Activated naive CD4-positive, alpha-beta T cell treated with anti-CD3 and anti-CD28 coated beads, Interleukin-2, amount 10 ng/mL, durations not matched to agents 7 days and 5 days (primary cell): ENCODE measurements at regions not wholly inside any gene's neighbourhood (a gene's known extent, or its start where the extent isn't known, plus 50 kb on each side); places are given as distances from the start of the nearest gene placed in this dataset.
"Not testable (repeated sequence)": the region's sequence is repeated elsewhere in the genome, so short reads cannot be mapped to it uniquely, and the experiment has no call there.

Source experiments
- CTCF ChIA-PET: fragments of 350-600 bp; sonication (Branson Sonifier 250); formaldehyde crosslinking; loops from one replicate; lab custom pipeline; 2021; ENCODE audit warnings: antibody characterized with exemption; lab: Charles Lee
- DNase-seq: peaks from one replicate; pipeline ENCODE4 v3.0.0-alpha.2; 2020
- H3K27ac Mint-ChIP-seq: one replicate; pipeline ENCODE4 v1.8.0; 2021; ENCODE audit warnings: mild to moderate bottlenecking, moderate library complexity, mixed read lengths
- H3K27me3 Mint-ChIP-seq: one replicate; pipeline ENCODE4 v1.8.0; 2021; ENCODE audit warnings: mild to moderate bottlenecking, mixed read lengths
- H3K36me3 Mint-ChIP-seq: one replicate; pipeline ENCODE4 v1.8.0; 2021; ENCODE audit warnings: mixed read lengths
- H3K4me1 Mint-ChIP-seq: one replicate; pipeline ENCODE4 v1.8.0; 2021; ENCODE audit warnings: mixed read lengths
- H3K4me3 Mint-ChIP-seq: one replicate; pipeline ENCODE4 v1.8.0; 2021; ENCODE audit warnings: mild to moderate bottlenecking, moderate library complexity, mixed read lengths
- H3K9me3 Mint-ChIP-seq: one replicate; pipeline ENCODE4 v1.8.0; 2021; ENCODE audit warnings: mixed read lengths

DNA sequence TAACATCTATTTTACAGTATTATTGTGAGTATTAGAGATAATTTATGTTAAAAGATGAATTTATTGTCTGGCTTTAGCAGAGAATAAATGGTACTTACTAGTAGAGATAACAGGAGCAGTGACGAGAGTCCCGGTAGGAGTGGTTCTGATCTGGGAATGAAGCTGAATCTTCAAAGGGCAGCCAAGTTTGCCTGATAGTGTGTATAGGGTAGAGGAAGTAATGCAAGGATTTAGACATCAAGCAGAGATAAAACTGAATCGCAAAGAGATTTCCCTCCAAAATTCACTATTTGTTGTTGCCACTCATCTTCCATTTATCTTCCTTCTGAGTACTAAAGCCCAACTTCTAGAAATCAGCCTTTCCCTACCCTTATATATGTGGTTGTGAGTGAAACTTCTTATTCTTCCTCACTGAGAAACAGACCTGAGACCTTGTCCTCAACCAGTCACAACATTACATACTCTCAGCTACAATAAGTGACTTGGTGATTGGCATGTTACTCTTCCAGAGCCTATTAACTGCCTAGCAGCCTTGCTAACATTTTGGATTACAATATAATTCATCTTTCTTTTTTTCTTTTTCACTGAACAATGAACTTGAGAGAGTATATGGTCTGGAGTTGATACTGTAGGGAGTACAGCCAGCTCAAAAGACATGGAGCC lies 692.7 kb upstream of the ZNF385D start:
- H3K27ac Mint-ChIP-seq, result no peak overlapping the region
- DNase-seq, result no peak
- CTCF ChIA-PET, result no interaction called here
- H3K27me3 Mint-ChIP-seq, result no peaks in the 10 kb centered on the region
- H3K4me3 Mint-ChIP-seq, result no peak overlapping the region
- H3K36me3 Mint-ChIP-seq, result no peaks in the 10 kb centered on the region
- H3K4me1 Mint-ChIP-seq, result no peaks in the 10 kb centered on the region
- H3K9me3 Mint-ChIP-seq, result no peaks in the 10 kb centered on the region

DNA sequence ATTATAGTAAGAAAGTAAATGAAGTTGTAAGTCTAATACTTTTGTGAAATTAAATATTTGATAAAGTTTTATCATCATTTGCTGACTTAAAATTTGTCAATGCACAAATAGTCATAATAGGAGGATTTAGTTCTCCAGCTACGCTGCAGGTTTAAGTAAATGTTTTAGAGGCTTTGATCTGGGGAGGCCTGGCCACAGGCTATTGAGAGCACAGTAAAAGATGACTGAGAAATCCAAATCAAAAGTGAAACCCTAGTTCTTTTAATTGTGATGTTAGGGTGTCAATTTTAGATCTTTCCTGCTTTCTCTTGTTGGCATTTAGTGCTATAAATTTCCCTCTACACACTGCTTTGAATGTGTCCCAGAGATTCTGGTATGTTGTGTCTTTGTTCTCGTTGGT lies 694.3 kb upstream of the ZNF385D start:
- H3K27me3 Mint-ChIP-seq, CTCF ChIA-PET, DNase-seq, H3K4me3 Mint-ChIP-seq, H3K4me1 Mint-ChIP-seq, H3K27ac Mint-ChIP-seq, H3K36me3 Mint-ChIP-seq, H3K9me3 Mint-ChIP-seq: not testable (repeated sequence)

DNA sequence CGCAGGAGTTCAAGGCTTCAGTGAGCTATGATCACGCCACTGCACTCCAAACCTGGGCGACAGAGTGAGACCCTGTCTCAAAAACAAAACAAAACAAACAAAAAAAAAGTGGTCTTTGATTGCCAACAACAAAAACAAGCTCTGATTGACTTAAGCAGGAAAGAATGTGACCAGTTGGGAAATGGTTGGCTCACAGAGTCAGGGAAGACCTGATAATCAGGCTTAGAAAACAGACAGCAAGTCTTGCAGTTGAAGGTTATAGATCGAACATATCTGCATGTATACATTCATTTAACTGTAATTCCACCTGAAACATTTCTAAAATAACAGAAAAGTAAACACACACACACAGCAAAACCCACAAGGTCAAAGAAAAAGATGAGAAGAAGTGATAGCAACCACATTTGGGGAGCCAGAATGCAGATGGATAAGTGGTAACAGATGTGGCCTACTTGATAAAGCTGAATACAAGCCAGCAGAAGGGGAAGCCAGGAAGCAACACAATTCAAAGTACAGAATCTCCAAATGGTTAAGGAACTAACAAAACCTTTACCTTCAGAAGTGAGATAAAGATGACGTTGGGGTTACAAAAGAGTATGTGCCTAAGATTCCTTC lies 699.9 kb upstream of the ZNF385D start:
- Mint-ChIP-seq H3K4me3 (no peak overlapping the region), H3K27ac (no peak overlapping the region), H3K27me3 (no peaks in the 10 kb centered on the region), H3K4me1 (no peaks in the 10 kb centered on the region), H3K9me3 (no peaks in the 10 kb centered on the region), H3K36me3 (no peaks in the 10 kb centered on the region)
- CTCF ChIA-PET, result no interaction called here
- DNase-seq, result no peak

DNA sequence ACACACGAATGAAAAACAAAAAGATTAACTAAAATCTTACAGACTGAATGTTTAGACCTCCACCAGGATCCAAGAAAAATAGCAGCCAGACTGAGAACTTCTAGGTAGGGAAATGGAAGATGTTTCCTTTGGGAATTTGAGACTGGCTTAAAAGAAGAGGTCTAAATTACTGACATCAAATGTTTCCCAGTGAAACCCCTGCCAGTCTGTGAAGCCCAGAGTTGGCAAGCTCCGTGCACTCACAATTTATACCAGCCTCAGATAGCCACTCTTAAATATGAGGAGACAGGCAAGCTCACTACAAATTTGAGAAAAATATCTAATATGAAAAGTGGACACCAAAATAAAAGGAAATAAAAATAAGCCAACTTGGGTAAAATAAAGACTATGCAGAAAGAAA lies 700.5 kb upstream of the ZNF385D start:
- Mint-ChIP-seq H3K27me3 (no peaks in the 10 kb centered on the region), H3K36me3 (no peaks in the 10 kb centered on the region), H3K9me3 (no peaks in the 10 kb centered on the region), H3K4me1 (no peaks in the 10 kb centered on the region), H3K27ac (no peak overlapping the region), H3K4me3 (no peak overlapping the region)
- CTCF ChIA-PET, result no interaction called here
- no peak for DNase-seq

DNA sequence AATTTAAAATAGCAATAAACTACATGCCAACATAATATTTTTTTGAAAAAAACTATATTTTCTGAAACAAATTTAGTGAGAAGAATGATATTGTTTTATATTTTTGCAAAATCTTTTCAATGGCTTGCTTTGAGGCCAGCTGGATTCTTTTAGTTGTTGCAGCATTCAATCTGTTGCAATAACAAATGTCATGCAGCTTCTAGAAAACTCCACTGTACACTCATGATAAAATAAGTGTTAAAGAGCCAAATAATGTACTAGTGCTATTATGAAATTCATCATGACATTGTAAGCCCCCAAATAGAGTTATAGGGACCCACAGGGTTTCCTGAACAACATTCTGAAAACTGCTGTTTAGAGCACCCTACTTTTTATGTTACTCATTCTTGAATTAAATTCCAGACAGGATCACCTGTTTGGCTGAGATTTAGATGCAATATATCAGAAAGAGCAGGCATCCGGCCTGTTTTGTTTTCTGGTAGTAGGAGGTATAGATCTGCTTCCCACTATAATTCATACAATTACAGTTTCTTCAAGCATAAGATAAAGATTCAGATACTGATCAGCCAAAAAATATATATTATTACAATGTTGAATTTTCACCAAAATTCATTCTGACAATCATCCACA lies 703.0 kb upstream of the ZNF385D start:
- CTCF ChIA-PET, result no interaction called here
- Mint-ChIP-seq H3K36me3 (no peaks in the 10 kb centered on the region), H3K4me1 (no peaks in the 10 kb centered on the region), H3K9me3 (no peaks in the 10 kb centered on the region), H3K27me3 (no peaks in the 10 kb centered on the region), H3K4me3 (no peak overlapping the region), H3K27ac (no peak overlapping the region)
- no peak for DNase-seq

DNA sequence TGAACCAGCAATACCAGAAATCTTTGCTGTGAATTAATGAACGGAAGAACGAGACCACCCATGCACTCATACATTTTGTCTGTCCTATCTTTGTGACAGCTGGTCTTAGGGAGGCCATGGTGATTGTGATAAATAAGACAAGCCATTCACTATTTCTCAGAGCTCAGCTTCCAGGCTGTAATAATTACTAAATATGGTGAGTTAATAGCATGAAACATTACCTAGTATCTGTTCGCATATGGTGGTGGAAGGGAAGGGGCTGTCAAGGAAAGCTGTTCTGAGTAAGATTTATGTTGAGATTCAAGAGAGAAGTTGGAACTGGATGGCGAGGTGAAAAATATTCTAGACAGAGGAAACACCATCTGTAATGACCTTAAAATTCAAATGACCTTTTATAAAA lies 719.0 kb upstream of the ZNF385D start:
- H3K4me3 Mint-ChIP-seq, result no peak overlapping the region
- no peaks in the 10 kb centered on the region for H3K36me3 Mint-ChIP-seq
- H3K4me1 Mint-ChIP-seq, result no peaks in the 10 kb centered on the region
- no peak for DNase-seq
- no peak overlapping the region for H3K27ac Mint-ChIP-seq
- H3K27me3 Mint-ChIP-seq, result no peaks in the 10 kb centered on the region
- H3K9me3 Mint-ChIP-seq, result no peaks in the 10 kb centered on the region
- CTCF ChIA-PET, result no interaction called here

DNA sequence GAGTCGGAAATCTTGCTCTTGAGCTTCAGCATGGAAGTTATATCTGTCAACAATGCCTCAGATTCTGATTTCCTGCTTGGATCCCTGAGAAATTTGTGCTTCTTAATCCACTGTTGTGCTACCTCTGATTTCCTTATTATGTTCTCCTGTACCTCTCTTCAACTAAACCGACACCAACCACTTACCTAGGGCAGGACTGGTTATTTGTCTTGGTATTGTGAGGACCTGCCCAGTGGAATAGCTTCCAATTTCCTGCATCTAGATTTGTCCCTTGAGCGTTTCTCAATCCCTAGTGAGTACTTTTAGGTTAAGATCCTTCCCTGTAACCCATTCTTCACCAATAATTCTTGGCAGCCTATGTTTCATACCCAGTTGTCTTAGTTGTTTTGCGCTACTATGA lies 720.5 kb upstream of the ZNF385D start:
- Mint-ChIP-seq H3K27ac (no peak overlapping the region), H3K4me3 (no peak overlapping the region), H3K9me3 (no peaks in the 10 kb centered on the region), H3K4me1 (no peaks in the 10 kb centered on the region), H3K36me3 (no peaks in the 10 kb centered on the region), H3K27me3 (no peaks in the 10 kb centered on the region)
- no peak for DNase-seq
- CTCF ChIA-PET, result no interaction called here

DNA sequence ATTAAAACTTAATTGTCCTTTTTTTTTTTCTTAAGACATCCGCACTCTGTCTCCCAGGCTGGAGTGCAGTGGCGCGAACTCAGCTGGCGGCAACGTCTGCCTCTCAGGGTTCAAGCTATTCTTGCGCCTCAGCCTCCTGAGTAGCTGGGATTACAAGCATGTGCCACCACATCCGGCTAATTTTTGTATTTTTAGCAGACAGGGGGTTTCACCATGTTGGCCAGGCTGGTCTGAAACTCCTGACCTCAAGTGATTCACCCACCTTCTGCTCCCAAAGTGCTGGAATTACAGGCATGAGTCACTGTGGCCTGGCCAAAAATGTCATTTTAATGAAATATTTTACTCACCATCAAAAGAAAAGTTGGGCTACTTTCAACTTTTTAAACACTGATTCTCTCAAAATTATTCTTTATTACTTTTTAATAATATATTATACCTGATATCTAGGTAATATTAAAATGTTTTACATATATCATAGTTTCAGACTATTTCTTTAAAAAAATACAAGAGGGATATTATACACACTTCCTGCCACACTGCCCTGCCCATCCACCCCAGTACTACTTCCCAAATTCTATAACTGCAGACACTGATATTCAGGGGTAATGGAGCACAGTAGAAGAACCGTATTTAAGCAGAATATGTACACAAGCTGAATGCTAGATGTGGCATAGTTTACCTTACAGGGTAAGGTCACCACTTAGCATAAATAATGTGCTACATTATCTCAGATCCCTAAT lies 723.9 kb upstream of the ZNF385D start:
- H3K27ac Mint-ChIP-seq, result no peak overlapping the region
- H3K4me3 Mint-ChIP-seq, result no peak overlapping the region
- H3K9me3 Mint-ChIP-seq, result no peaks in the 10 kb centered on the region
- DNase-seq, result no peak
- H3K27me3 Mint-ChIP-seq, result no peaks in the 10 kb centered on the region
- no peaks in the 10 kb centered on the region for H3K36me3 Mint-ChIP-seq
- CTCF ChIA-PET, result no interaction called here
- no peaks in the 10 kb centered on the region for H3K4me1 Mint-ChIP-seq

DNA sequence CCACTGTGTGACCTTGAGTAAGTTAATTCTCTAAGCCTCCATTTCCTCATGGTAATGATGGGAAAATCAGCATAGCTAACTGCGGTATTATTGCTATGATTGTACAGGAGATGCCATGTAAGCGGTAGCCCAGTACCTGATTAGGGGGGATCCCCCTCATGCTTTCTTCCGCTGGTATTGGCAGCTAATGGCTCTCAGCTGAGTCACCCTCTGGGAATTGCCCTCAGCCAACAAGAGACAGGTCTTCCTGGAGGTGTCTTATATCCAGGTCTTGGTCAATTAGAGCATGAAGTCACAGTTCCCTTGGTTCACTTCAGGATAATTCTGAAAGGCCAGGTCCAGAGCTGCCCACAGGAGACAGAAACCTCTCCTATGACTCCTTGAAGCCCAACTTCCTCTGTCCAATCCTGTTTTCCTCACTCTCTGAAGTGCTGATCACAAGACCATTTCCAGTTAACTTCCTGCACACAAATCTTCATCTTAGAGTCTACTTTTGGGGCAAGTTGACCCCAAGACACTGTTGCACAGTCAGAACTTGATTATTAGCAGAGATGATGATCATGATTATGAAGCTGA lies 724.7 kb upstream of the ZNF385D start:
- H3K4me1 Mint-ChIP-seq, result no peaks in the 10 kb centered on the region
- H3K27ac Mint-ChIP-seq, result no peak overlapping the region
- no peaks in the 10 kb centered on the region for H3K36me3 Mint-ChIP-seq
- H3K27me3 Mint-ChIP-seq, result no peaks in the 10 kb centered on the region
- no peak overlapping the region for H3K4me3 Mint-ChIP-seq
- DNase-seq, result no peak
- no peaks in the 10 kb centered on the region for H3K9me3 Mint-ChIP-seq
- CTCF ChIA-PET, result no interaction called here

DNA sequence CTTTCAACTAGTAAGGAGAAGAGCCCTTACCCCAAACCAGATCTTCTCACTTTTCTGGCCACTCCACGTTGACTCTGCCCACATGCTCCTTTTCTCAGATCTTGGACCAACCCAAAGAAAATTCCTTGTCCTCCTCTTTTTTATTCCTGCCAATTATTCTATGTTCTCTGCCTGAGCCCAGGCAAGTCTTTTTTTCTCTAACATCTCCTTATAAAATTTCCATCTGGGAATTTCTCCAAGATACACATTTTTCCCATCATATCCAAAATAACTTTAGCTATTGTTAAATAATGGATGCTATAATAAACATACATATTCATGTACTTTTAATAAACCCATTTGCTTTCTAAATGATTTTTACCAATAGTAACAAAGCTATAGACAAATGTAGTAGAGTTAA lies 726.0 kb upstream of the ZNF385D start:
- CTCF ChIA-PET, result no interaction called here
- Mint-ChIP-seq H3K9me3 (no peaks in the 10 kb centered on the region), H3K27me3 (no peaks in the 10 kb centered on the region), H3K4me1 (no peaks in the 10 kb centered on the region), H3K4me3 (no peak overlapping the region), H3K36me3 (no peaks in the 10 kb centered on the region), H3K27ac (no peak overlapping the region)
- DNase-seq, result no peak

DNA sequence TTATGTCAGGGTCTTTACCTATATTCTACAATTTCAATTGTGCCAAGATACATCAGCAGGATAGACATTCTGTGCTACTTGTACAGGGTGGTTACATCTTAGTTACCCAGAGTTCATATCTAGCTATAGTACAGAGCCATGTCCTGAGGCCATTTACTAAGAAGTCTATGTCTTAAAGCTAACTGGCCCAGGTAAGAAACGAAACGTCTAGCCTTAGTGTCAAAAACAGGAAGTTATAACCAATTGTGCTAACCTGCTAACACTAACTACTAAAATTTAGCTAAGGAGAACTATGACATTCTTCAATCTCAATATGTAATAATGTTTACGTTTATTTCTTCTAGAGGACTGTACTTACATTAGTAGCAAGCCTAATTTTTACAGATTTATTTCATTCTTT lies 717.2 kb upstream of the UBE2E2 start:
- H3K4me3 Mint-ChIP-seq, result no peak overlapping the region
- CTCF ChIA-PET, result no interaction called here
- no peaks in the 10 kb centered on the region for H3K4me1 Mint-ChIP-seq
- no peaks in the 10 kb centered on the region for H3K36me3 Mint-ChIP-seq
- H3K27me3 Mint-ChIP-seq, result no peaks in the 10 kb centered on the region
- H3K27ac Mint-ChIP-seq, result no peak overlapping the region
- H3K9me3 Mint-ChIP-seq, result no peaks in the 10 kb centered on the region
- no peak for DNase-seq

DNA sequence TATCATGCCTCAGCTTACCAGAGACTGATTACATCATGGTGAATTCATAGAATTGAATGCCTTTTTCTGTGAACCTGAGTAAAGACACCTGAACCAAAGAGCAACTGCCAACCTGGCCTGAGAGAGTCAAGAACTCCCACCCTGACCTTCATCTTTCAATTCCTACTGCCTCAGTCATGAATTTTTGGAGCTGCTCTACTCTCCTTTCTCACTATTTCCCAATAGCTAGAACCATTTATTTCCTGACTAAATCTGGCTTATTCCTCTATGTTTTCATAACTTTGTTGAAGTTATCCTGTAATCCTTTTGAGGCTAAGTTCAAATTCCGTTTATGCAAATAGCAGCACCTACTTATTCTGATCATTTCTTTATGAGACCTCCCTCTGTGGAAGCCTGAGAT lies 712.4 kb upstream of the UBE2E2 start:
- CTCF ChIA-PET, result no interaction called here
- no peak for DNase-seq
- Mint-ChIP-seq H3K27me3 (no peaks in the 10 kb centered on the region), H3K27ac (no peak overlapping the region), H3K36me3 (no peaks in the 10 kb centered on the region), H3K4me3 (no peak overlapping the region), H3K9me3 (no peaks in the 10 kb centered on the region), H3K4me1 (no peaks in the 10 kb centered on the region)

DNA sequence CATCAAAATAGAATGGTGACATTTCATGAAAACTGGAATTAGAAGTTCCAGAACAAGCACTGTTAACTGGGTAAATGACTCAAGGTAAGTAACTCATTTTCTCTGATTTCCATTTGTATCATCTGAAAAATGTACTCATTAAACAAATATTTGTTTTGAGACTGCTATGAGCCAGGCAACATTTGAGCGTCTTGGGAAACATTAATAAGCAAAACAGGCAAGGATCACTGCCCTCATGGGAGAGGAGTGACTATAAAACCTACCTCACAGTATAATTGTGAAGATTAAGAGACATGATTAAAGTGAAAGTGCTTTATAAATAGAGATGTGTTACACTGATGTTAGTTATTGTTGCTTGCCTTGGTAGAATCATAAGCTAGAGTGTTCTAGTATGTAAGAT lies 711.8 kb upstream of the UBE2E2 start:
- DNase-seq, result no peak
- Mint-ChIP-seq H3K27ac (no peak overlapping the region), H3K4me1 (no peaks in the 10 kb centered on the region), H3K4me3 (no peak overlapping the region), H3K36me3 (no peaks in the 10 kb centered on the region), H3K9me3 (no peaks in the 10 kb centered on the region), H3K27me3 (no peaks in the 10 kb centered on the region)
- CTCF ChIA-PET, result no interaction called here

DNA sequence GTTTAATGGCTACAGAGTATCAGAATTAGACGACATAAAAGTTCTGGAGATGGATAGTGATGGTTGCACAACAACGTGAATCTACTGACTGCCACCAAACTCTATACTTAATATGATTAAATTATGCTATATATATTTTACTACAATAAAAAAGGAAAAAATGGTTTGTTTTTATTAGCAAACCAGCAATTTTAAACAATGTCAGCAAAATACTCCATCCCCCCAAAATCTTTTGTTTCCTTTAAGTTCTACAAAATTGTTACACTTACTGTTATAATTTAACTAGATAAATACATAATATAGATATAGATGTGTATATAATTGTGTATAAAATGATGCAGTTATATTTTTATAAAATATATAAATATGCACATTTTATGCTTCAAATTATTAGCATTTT lies 710.8 kb upstream of the UBE2E2 start:
- no peak for DNase-seq
- CTCF ChIA-PET, result no interaction called here
- Mint-ChIP-seq H3K9me3 (no peaks in the 10 kb centered on the region), H3K36me3 (no peaks in the 10 kb centered on the region), H3K27ac (no peak overlapping the region), H3K4me1 (no peaks in the 10 kb centered on the region), H3K27me3 (no peaks in the 10 kb centered on the region), H3K4me3 (no peak overlapping the region)
